ENCODE measurements at regions not wholly inside any gene's neighbourhood (a gene's known extent, or its start where the extent isn't known, plus 50 kb on each side); places are given as distances from the start of the nearest gene placed in this dataset.
"Not testable (repeated sequence)": the region's sequence is repeated elsewhere in the genome, so short reads cannot be mapped to it uniquely, and the experiment has no call there.

DNA sequence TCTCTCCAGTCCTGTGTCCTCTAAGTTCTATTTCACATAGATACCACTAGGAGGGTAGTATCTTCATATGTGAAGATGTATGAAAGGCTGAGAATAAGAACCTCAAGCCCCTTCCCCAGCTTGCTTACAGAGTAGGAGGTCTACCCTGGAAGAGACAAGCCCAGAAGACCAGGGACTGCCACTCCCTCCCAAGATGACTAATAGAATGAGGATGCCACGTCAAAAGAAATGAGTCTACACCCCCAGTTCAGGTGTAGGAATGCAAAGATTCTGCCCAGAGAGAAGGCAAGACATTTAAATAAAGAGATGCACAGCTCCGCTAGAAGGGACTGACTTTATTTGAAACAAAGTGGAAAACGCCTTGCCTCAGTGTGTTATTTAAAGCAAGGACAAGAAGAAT lies 1006.0 kb upstream of the USP15 start:
- no peak for DNase-seq (ENCODE audit: low read depth, low spot score)

DNA sequence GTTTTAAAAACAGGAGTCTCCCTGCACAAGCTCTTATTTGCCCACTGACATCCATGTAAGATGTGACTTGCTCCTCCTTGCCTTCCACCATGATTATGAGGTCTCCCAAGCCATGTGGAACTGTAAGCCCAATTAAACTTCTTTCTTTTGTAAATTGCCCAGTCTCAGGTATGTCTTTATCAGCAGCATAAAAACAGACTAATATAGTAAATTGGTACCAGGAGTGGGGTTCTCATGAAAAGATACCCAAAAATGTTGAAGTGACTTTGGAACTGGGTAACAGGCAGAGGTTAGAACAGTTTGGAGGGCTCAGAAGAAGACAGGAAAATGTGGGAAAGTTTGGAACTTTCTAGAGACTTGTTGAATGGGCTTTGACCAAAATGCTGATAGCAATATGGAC lies 995.9 kb upstream of the USP15 start:
- not testable (repeated sequence) for DNase-seq (ENCODE audit: low read depth, low spot score)

DNA sequence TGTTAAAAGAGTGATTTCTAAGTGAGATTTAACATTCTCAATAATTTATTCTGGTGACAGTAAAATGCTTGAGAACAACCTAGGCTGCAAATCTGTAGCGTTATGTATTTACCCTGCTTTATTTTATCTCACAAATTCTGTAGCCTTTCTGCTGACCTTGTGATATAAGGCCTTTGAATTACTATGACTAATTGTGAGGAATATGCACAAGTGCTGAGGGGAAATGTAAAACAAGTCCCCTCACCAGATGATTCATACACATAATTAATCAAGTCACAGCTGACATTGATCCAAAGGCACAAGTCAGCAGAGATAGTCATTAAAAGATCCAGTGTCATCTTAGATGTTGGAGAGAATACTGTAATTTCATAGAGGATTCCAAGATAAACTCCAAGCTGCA lies 992.7 kb upstream of the USP15 start:
- no peak for DNase-seq (ENCODE audit: low read depth, low spot score)

DNA sequence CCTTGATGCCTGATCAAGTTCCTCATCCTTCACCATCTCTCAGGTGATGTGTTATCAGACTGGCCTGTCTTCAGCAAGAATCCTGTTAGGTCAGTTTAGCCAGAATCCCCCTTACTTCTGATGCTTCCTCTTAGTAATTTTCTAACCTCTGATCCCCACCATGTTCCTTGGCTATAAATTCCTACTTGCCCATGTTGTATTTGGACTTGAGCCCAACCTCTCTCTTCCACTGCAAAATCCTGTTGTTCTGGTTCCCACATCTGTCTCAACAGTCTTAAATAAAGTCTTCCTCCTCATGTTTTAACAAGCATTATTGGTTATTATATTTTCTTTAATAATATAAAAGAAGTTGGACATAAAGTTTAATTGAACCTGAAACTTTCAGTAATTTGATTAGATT lies 987.8 kb upstream of the USP15 start:
- peak; percentile 37 for DNase-seq (ENCODE audit: low read depth, low spot score)

DNA sequence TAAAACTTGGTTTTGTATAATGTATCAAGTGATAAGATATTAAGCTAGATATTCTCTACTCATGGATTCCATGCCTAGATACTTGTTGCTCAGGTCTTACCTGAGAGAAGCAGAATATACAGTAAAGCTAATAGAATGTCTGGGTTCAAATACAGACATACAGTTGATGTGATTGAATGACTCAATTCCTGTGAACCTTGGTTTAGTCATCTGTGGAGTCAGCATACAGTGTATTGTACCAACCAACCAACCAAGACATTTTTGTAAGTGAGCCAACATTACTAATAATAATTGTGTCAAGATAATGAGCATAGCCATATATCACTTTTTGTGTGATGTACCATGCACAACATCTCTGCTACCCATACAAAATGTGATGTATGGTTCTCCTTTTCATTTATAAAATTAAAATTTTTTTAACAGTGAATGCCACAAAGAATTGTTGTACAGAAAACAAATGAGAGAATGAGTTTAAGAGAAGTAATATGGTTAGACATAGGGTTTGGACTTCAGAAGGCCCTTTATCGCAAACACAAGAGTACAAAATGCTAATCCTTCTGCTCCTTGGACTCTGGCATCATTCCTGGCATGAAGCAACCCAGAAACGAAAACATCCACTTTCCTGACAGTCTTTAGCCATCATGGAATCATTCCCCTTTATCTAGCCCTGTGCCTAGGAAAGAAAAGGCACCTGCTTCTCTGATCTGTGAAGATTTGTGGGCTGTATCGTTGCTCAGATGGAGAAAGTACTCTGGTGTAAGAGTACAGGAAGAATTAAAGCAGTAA lies 977.2 kb upstream of the USP15 start:
- DNase-seq (ENCODE audit: low read depth, low spot score), result no peak

DNA sequence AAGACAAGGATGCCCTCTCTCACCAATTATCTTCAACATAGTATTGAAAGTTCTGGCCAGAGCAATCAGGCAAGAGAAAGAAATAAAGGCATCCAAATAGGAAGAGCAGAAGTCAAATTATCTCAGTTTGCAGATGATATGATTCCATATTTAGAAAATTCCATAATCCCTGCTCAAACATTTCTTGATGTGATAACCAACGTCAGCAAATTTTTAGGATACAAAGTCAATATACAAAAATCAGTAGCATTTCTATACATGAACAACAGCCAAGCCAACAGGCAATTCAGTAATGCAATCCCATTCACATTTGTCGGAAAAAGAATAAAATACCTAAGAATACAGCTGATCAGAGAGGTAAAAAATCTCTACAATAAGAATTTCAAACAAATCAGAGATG lies 969.7 kb upstream of the USP15 start:
- no peak for DNase-seq (ENCODE audit: low read depth, low spot score)

DNA sequence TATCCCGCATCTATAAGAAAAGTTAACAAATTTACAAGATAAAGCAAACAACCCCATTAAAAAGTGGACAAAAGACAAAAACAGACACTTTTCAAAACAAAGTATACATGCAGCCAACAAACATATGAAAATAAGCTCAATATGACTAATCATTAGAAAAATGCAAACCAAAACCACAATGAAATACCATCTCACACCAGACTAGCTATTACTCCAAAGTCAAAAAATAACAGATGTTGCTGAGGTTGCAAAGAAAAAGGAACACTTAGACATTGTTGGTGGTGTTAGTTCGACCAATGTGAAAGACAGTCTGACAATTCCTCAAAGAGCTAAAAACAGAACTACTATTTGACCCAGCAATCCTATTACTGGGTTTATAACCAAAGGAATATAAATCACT lies 968.6 kb upstream of the USP15 start:
- no peak for DNase-seq (ENCODE audit: low read depth, low spot score)

DNA sequence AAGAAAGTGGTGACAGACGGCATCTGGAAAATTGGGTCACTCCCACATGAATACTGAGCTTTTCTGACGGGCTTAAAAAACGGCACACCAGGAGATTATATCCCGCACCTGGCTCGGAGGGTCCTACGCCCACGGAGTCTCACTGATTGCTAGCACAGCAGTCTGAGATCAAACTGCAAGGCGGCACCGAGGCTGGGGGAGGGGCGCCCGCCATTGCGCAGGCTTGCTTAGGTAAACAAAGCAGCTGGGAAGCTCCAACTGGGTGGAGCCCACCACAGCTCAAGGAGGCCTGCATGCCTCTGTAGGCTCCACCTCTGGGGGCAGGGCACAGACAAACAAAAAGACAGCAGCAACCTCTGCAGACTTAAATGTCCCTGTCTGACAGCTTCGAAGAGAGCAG lies 966.2 kb upstream of the USP15 start:
- DNase-seq (ENCODE audit: low read depth, low spot score), result not testable (repeated sequence)

DNA sequence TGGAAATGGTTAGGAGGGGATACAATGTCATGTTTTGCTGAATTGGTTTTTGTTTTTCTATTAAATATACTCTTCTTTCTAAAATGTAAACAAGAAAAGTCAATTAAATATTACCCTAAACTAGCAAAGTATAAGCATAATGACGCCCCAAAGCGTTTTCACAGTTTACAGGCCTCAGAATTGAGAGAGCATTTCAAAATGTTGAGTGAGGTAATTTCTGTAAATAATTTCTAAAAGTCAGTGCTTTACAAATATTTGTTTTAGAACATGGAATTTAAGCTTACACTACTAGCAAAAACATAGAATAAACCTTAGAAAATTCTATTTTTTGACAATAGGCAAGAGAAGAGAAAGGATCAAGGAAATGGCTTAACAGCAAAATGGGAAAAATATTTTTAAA lies 958.4 kb upstream of the USP15 start:
- no peak for DNase-seq (ENCODE audit: low read depth, low spot score)

DNA sequence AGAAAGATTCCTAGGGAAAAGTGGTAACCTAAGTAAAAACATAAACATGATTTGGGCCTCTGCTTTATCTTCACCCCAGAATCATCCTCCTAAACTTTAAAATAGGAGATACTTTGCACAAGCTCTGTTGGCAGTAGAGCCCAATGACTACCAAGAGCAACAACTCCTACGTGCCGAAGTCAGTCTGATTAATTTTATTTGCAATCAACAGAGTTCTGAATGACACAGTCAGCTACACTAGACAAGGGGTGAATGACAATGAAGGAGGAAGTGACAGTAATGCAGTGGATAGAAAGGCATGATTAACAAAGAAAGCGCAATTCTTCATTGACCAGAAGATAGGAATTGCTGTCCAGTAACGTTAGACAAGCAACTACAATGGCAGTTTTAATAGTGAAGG lies 957.9 kb upstream of the USP15 start:
- DNase-seq (ENCODE audit: low read depth, low spot score), result no peak

DNA sequence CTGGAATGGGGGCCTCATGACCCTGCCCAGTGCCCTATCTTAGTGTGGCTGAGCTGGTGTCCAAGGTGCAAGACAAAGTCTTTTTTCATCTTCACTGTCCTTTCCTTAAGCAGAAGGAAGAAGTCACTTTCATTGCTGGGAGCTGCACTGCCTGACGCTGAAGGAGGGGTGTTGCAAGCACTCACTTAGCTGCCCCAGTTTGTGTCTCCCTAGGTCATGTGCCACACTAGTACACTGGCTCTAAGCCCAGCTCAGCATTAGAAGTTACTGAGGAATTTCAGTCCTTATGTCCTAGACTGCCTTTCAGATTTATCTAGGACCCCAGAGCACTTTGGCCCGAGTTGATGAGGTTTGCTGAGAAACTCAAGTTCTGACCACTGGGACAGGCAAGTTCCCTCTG lies 952.0 kb upstream of the USP15 start:
- DNase-seq (ENCODE audit: low read depth, low spot score), result no peak

DNA sequence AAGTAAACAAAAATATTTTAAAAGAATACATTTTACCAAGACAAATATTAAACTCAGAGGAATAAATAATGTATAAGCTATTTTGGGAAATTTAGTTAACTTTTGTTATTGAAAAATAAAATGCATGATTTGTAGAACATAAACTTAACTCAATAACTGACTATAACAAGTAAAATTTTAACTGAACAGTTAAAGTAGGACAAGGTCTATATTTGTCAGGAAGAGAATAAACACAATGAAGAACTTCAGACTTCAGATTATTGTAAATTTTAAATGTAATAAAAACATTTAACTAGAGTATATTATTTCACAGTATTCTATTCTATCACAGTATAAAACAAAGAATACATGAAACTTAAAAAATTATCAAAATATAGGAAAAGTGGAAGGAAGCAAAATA lies 948.8 kb upstream of the USP15 start:
- no peak for DNase-seq (ENCODE audit: low read depth, low spot score)

DNA sequence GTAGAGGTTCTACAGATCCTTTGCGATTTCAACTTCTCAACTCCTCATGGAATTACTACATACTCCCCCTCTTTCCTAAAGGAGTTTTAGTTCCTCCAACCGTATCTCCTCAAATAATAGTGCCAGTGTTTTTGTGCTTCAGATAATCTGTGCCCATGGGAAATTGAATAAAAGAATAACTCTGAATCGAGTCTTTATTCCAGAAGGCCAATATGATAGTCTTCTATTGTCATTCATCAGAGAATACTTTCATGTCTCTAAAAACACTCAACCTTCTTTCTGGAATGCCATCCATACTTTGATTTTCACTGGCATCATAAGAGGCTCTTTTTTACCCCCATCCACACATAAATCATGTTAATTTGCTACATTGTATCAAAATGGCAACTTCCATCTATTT lies 911.3 kb upstream of the USP15 start:
- DNase-seq (ENCODE audit: low read depth, low spot score), result no peak

DNA sequence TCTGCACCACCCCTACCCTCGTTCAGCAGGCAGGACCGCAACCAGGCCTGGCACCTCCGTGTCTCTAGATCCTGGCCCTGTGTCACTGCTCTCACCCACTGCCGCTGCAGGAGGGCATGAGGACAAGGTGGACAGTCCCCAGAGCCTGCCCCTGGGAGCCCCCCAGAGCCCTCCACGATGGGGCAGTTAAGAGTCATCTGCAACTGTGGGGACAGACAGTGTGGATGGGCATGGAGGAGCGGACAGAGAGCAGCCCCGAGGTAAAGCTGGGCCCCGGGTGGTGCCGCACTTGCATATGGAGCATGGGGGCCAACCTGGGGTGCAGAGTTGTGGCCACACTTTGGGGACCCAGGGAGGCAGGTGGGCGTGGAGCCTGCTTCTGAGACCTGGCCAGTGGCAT lies 905.1 kb upstream of the USP15 start:
- DNase-seq (ENCODE audit: low read depth, low spot score), result no peak

DNA sequence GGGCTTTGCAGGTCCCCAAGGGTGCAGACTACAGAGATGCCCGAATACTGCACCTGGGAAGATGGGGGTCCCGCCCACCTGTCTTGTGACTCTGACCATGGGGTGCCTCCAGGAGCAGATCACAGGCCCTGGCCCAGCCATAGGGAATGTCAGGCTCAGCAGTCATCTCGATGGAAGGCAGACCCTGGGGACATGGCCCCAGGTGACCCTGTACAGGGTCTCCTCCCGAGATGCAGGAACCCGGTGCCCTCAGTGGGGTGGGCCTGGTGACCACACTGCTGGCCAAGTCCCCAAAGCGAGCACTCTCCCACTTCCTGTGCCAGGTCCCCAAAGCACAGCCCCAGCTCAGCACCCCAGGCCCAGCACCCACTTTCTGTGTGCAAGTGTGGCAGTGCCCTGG lies 903.7 kb upstream of the USP15 start:
- DNase-seq (ENCODE audit: low read depth, low spot score), result no peak

DNA sequence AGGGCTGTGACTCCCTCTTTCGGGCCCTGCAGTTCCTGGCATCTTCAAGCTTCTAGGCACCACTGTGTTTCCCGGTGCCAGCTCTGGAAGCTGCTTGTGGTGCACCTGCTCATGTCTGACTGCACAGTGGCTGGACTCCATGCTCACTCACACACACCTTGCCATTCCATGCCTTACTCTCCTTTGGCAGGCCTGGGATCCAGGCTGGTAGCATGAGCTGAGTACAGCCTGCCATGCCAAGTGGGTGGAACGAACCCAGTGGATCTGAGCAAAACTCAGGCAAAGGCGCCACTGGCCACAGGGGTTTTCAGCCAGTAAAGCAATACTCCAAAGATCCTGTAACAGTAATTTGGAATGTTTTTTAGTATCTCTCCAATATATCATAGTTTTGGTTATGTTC lies 902.7 kb upstream of the USP15 start:
- no peak for DNase-seq (ENCODE audit: low read depth, low spot score)

DNA sequence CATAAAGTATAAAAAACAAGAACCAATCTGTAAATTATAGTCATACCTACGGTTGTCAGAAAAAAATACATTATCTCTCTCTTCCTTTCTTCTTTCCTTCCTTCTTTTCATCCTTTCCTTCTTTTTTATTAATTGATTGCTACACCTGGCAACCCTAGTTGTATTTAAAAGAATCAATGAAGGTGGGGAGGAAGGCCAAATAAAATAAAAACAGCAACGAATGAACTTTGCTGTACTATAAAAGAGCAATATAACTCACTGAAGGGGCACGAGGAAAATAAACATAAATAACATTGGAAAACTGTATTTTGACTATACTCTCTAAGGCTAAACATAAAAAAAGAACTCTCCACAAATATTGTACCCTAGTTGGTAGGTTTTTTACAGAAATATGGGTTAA lies 898.2 kb upstream of the USP15 start:
- DNase-seq (ENCODE audit: low read depth, low spot score), result no peak

DNA sequence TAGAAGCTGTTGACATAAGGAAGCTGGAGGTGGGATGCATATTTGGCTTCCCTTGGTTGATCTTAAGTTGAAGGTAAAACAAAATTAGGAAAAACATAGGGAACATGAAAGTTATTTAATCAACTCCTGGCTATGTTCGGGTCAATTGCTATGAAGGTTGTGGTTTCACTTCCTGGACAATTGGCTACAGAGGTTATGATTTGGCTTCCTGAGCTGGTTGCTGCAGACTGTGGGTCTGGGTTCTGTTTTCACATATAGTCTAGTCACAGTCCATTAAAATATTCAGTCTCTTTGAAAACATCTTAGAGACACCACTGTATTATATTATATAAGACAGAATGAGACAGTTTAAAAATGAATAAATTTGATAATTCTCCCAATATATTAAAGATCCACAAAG lies 895.2 kb upstream of the USP15 start:
- DNase-seq (ENCODE audit: low read depth, low spot score), result no peak

DNA sequence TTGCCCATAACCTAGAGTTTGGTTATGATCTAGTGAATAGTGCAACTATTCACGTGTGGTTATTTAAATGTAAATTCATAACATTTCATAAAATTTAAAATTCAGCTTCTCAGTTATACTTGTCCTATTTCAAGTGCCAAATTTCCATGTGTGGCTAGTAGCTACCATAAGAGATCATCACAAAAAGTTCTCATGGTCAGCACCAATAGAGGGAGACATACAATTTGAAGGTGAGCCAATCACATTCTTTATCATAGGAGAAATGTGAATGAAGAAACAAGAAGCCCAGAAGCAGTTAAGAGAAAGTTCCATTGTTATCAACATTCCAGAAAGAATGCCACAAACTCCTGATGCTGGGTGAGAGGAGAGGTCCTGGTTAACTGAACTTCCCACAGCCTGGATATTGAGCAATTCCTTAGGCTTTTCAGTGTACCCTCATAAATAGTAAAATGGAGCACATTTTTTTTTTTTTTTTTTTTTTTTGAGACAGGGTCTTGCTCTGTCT lies 892.9 kb upstream of the USP15 start:
- DNase-seq (ENCODE audit: low read depth, low spot score), result no peak

DNA sequence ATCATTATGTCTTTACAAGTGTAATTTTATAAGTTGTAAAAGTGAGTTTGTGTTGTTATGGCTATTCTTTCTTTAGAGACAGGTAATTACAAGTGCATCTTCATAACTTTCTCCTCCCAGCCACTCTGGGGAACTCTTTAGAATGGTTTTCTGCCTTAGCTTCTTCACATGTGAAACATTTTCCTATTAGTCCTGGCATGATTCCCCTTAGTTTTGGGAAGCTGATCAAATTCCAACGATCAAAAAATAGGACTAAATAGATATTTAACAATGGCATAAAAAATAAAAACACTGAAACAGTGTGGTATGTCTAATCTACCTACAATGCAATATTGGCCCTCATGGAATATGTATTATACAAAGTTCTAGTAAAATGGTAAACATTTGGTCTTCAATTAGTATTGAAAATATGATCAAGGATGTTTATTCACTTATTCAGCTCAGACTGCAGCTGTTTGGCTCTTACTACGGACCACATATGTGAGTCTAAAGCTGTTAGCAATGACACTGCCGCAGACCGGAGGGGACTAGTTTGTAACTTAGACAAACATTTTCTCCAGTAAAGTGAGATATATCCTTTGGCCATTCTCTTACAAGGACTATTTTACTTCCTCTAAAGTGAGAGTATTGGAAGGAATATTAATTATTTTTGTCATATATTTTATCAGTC lies 890.8 kb upstream of the USP15 start:
- DNase-seq (ENCODE audit: low read depth, low spot score), result no peak

DNA sequence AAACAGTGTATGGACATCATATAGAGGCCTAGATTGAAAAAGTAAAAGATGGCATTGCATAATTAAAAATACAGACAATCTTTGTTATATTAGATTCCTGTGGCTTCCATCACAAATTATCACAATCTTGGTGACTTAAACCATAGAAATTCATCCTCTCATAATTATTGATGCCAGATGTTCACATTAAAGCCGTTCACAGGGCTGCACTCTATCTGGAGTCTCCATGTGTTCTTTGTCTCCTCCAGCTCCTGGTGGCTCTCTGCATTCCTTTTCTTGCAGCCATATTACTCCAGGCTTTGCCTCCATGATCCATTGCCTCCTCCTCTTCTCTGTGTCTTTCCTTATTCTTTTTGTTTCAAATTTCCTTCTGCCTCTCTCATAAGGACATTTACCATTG lies 875.7 kb upstream of the USP15 start:
- no peak for DNase-seq (ENCODE audit: low read depth, low spot score)

DNA sequence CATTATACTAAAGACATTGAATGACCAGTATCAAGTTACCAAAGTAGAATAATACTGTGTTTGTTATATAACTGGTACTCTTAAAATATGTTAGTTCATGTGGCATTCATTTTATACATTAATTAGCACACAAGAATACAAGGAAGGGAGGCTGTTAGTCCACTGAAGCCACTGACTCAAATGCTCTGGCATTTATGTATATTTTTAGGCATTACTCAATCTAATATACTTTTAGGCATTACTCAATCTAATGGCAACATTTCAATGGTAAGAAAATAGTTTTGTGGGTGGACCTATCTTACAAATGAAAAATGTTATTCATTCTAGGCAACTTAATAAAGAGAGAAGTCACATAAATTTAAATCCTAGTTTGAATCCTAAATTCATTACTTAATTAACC lies 874.4 kb upstream of the USP15 start:
- no peak for DNase-seq (ENCODE audit: low read depth, low spot score)

DNA sequence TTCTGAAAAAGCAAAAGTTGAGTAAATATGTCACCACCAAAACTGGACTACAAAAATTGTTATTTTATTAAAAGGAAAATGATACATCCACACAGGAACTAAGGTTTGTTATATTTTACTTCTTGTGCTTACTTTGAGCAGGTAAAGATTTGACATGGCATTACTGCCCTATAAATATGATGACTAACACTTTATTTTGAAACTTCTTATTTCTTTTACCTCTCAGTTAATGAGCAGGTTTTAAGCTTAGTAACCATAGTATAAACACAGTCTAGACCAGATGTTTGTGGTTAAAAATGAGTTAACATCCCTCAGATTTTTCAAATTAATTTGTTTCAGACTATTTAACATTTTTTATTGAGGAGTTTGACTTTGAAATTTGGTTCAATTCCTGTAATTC lies 862.5 kb upstream of the USP15 start:
- no peak for DNase-seq (ENCODE audit: low read depth, low spot score)
